Activated gamma-delta T cell treated with Interleukin-2 at 50 U/mL for 16 hours (primary cell): ENCODE measurements at regions not wholly inside any gene's neighbourhood (a gene's known extent, or its start where the extent isn't known, plus 50 kb on each side); places are given as distances from the start of the nearest gene placed in this dataset.

Source experiments
- DNase-seq: peaks from one replicate; pipeline ENCODE4 v3.0.0-alpha.2; 2020

GRCh38 chr2:13019781-13020180, 303.0 kb downstream of the TRIB2 start:
- DNase-seq, result no peak

GRCh38 chr2:13020469-13020868, 303.7 kb downstream of the TRIB2 start:
- no peak for DNase-seq

GRCh38 chr2:13021470-13021957, 304.8 kb downstream of the TRIB2 start:
- no peak for DNase-seq

GRCh38 chr2:13030606-13031005, 313.9 kb downstream of the TRIB2 start:
- DNase-seq, result no peak

- DNase-seq, result no peak
These were observed 318.1 kb downstream of the TRIB2 start for GRCh38 chr2:13034861-13035260.

- no peak for DNase-seq
These were observed 319.1 kb downstream of the TRIB2 start for GRCh38 chr2:13035866-13036265.

GRCh38 chr2:13040043-13040442, 323.3 kb downstream of the TRIB2 start:
- no peak for DNase-seq

- no peak for DNase-seq
These were observed 329.9 kb downstream of the TRIB2 start for GRCh38 chr2:13046557-13047165.

GRCh38 chr2:13050764-13051163, 334.0 kb downstream of the TRIB2 start:
- DNase-seq, result no peak

GRCh38 chr2:13052547-13052946, 335.8 kb downstream of the TRIB2 start:
- DNase-seq, result no peak

- DNase-seq, result no peak
These were observed 339.6 kb downstream of the TRIB2 start for GRCh38 chr2:13056259-13056843.

- no peak for DNase-seq
These were observed 340.9 kb downstream of the TRIB2 start for GRCh38 chr2:13057671-13058070.

- DNase-seq, result no peak
These were observed 349.9 kb downstream of the TRIB2 start for GRCh38 chr2:13066676-13067075.

GRCh38 chr2:13067508-13067907, 350.8 kb downstream of the TRIB2 start:
- DNase-seq, result no peak

- no peak for DNase-seq
These were observed 373.2 kb downstream of the TRIB2 start for GRCh38 chr2:13089971-13090370.

- no peak for DNase-seq
These were observed 374.7 kb downstream of the TRIB2 start for GRCh38 chr2:13091455-13091854.

GRCh38 chr2:13091861-13092378, 375.2 kb downstream of the TRIB2 start:
- no peak for DNase-seq

GRCh38 chr2:13093416-13093991, 376.8 kb downstream of the TRIB2 start:
- no peak for DNase-seq

GRCh38 chr2:13102397-13103063, 385.8 kb downstream of the TRIB2 start:
- no peak for DNase-seq

GRCh38 chr2:13103151-13103550, 386.4 kb downstream of the TRIB2 start:
- DNase-seq, result no peak

GRCh38 chr2:13103778-13104493, 387.2 kb downstream of the TRIB2 start:
- no peak for DNase-seq

- no peak for DNase-seq
These were observed 388.0 kb downstream of the TRIB2 start for GRCh38 chr2:13104723-13105122.

GRCh38 chr2:13106302-13106701, 389.6 kb downstream of the TRIB2 start:
- no peak for DNase-seq
